GM12878 (cell line): ENCODE measurements at regions not wholly inside any gene's neighbourhood (a gene's known extent, or its start where the extent isn't known, plus 50 kb on each side); places are given as distances from the start of the nearest gene placed in this dataset.

Experiments used
- ATAC-seq: fragments of 200-7000 bp; cut with Tn5 transposase; 3 replicates; pipeline ENCODE4 v1.9.1; 2020; ENCODE audit warnings: mild to moderate bottlenecking, moderate library complexity
- BruUV-seq: library from RNA; stranded (reverse); fragments of 400-500 nt; replicated peaks from 2 replicates; lab custom pipeline; 2021; lab: Mats Ljungman, UMichigan
- CTCF ChIA-PET: fragments of 300-600 bp; sonication (Branson Sonifier 250); formaldehyde crosslinking; extraction: SDS; loops from one replicate; lab custom pipeline; 2021; ENCODE audit warnings: inconsistent platforms; lab: Yijun Ruan, JAX
- POLR2A ChIA-PET: fragments of 350-600 bp; formaldehyde crosslinking; extraction: SDS; loops from one replicate; lab custom pipeline; 2021; ENCODE audit warnings: inconsistent platforms; lab: Charles Lee
- RAD21 ChIA-PET: fragments of 300-600 bp; sonication (Branson Sonifier 250); formaldehyde crosslinking; loops from one replicate; lab custom pipeline; 2023; ENCODE audit warnings: antibody characterized with exemption; ENCODE audit not compliant: unreplicated experiment; lab: Charles Lee
- SMC1A ChIA-PET: fragments of 300-600 bp; sonication (Branson Sonifier 250); formaldehyde crosslinking; loops from one replicate; lab custom pipeline; 2023; ENCODE audit not compliant: unreplicated experiment, uncharacterized antibody; lab: Charles Lee
- DNase-seq: peaks from one replicate; pipeline ENCODE4 v3.0.0-alpha.2; 2011; ENCODE audit warnings: low read depth, low spot score
- FAIRE-seq: peaks from 3 replicates; lab custom pipeline; 2011; peaks lifted over from hg19 to GRCh38; lab: Jason Lieb, UNC
- H2AFZ ChIP-seq: 2 replicates; pipeline ENCODE4 v1.6.0; 2011; ENCODE audit warnings: low read depth, low read length, control low read depth; ENCODE audit not compliant: control insufficient read depth
- H3K27ac ChIP-seq: 2 replicates; pipeline ENCODE4 v1.5.1; 2011; ENCODE audit warnings: control low read depth; ENCODE audit not compliant: control insufficient read depth, insufficient read depth
- H3K27me3 ChIP-seq, 2 experiments: replicated peaks in 1 of 2; 2 replicates each; pipeline versions ENCODE4 v1.6.0 to v1.6.1; 2011; ENCODE audit warnings: low read length in 1 of 2; ENCODE audit not compliant: control insufficient read depth in 2 of 2, insufficient read depth in 2 of 2
- H3K36me3 ChIP-seq, 2 experiments: 2 replicates each; pipeline ENCODE4 v1.5.1; 2011; ENCODE audit warnings: low read length in 1 of 2; ENCODE audit not compliant: control insufficient read depth in 2 of 2, insufficient read depth in 2 of 2
- H3K4me1 ChIP-seq: 2 replicates; pipeline ENCODE4 v1.6.1; 2011; ENCODE audit warnings: mild to moderate bottlenecking, low read length, moderate library complexity, mixed read lengths; ENCODE audit not compliant: control insufficient read depth, insufficient read depth
- H3K4me2 ChIP-seq: 2 replicates; pipeline ENCODE4 v1.6.0; 2011; ENCODE audit warnings: control low read depth; ENCODE audit not compliant: control insufficient read depth, insufficient read depth
- H3K4me3 ChIP-seq: fragments of 200-600 bp; sonication (generic); 2 replicates; pipeline ENCODE4 v1.5.1; 2016
- H3K79me2 ChIP-seq: 2 replicates; pipeline ENCODE4 v1.6.0; 2011; ENCODE audit warnings: low read length; ENCODE audit not compliant: control insufficient read depth, insufficient read depth
- H3K9ac ChIP-seq: 2 replicates; pipeline ENCODE4 v1.8.0; 2011; ENCODE audit warnings: low read length, control low read depth, mixed read lengths; ENCODE audit not compliant: control insufficient read depth, insufficient read depth
- H3K9me3 ChIP-seq: replicated peaks from 3 replicates; pipeline ENCODE4 v1.5.1; 2011; ENCODE audit warnings: mild to moderate bottlenecking, low read length; ENCODE audit not compliant: control insufficient read depth, insufficient read depth
- H4K20me1 ChIP-seq: 2 replicates; pipeline ENCODE4 v1.6.0; 2011; ENCODE audit not compliant: control insufficient read depth, insufficient read depth
- ATF7 ChIP-seq: fragments of 450-650 bp; IDR thresholded peaks from 2 replicates; pipeline ENCODE4 v1.6.1; 2016; ENCODE audit warnings: low read depth, mild to moderate bottlenecking
- CREB1 ChIP-seq: IDR thresholded peaks from 2 replicates; pipeline ENCODE4 v1.6.1; 2012; ENCODE audit warnings: low read depth, mild to moderate bottlenecking, inconsistent platforms
- DPF2 ChIP-seq: fragments of 450-650 bp; IDR thresholded peaks from 2 replicates; pipeline ENCODE4 v1.6.1; 2017; ENCODE audit warnings: mild to moderate bottlenecking
- FOS ChIP-seq: IDR thresholded peaks from 3 replicates; pipeline ENCODE4 v1.6.1; 2011; ENCODE audit warnings: borderline replicate concordance; ENCODE audit not compliant: insufficient read length; ENCODE audit errors: extremely low read depth
- JUND ChIP-seq: IDR thresholded peaks from 2 replicates; pipeline ENCODE4 v1.6.1; 2012; ENCODE audit warnings: low read depth, mild to moderate bottlenecking, low read length, improper control_type of control experiment, moderate library complexity
- MEF2B ChIP-seq: fragments of 450-650 bp; IDR thresholded peaks from 2 replicates; pipeline ENCODE4 v1.6.1; 2018; ENCODE audit warnings: mild to moderate bottlenecking, moderate library complexity; ENCODE audit not compliant: partially characterized antibody, poor library complexity, severe bottlenecking
- MYC ChIP-seq: IDR thresholded peaks from 2 replicates; pipeline ENCODE4 v1.6.1; 2011; ENCODE audit warnings: mild to moderate bottlenecking, low read length, moderate library complexity, inconsistent platforms; ENCODE audit not compliant: insufficient read depth, insufficient replicate concordance, insufficient read length, severe bottlenecking
- PML ChIP-seq: IDR thresholded peaks from 2 replicates; pipeline ENCODE4 v1.6.1; 2012; ENCODE audit warnings: low read length, inconsistent platforms
- POLR2AphosphoS2 ChIP-seq: IDR thresholded peaks from 2 replicates; pipeline ENCODE4 v1.6.1; 2011; ENCODE audit warnings: low read depth, mild to moderate bottlenecking, low read length, improper control_type of control experiment, moderate library complexity
- POU2F2 ChIP-seq: IDR thresholded peaks from 3 replicates; pipeline ENCODE4 v1.6.1; 2011; ENCODE audit warnings: low read depth, mild to moderate bottlenecking, low read length, borderline replicate concordance
- RBBP5 ChIP-seq: fragments of 200-600 bp; sonication (generic); conservative IDR thresholded peaks from 2 replicates; pipeline ENCODE4 v1.6.1; 2016
- SIN3A ChIP-seq: IDR thresholded peaks from 2 replicates; pipeline ENCODE4 v1.6.1; 2012; ENCODE audit warnings: low read depth, low read length, improper control_type of control experiment
- ZNF274 ChIP-seq: IDR thresholded peaks from one replicate; pipeline ENCODE4 v1.8.0; 2011; ENCODE audit not compliant: insufficient read length, insufficient read depth
- ZNF622 ChIP-seq: fragments of 450-650 bp; IDR thresholded peaks from 2 replicates; pipeline ENCODE4 v1.6.1; 2017; ENCODE audit warnings: mild to moderate bottlenecking, inconsistent platforms
- WGBS: methylation state at CpG from one replicate; pipeline ENCODE4 v1.1.6; 2016; ENCODE audit warnings: low lambda C conversion rate; ENCODE audit not compliant: insufficient replicate concordance, insufficient coverage; ENCODE audit errors: missing lambda C conversion rate; 5-methylcytosine and 5-hydroxymethylcytosine counted together
- in situ Hi-C: fragments of 300-500 bp; cut with MboI; formaldehyde crosslinking; loops from 9 replicates; pipeline ENCODE4 v1.14.3; 2018; ENCODE audit warnings: mixed read lengths
- intact Hi-C: fragments of 100-400 bp; cut with micrococcal nuclease; formaldehyde crosslinking; loops from one replicate; pipeline ENCODE4 v1.14.2; 2022; ENCODE audit not compliant: unreplicated experiment
- TF ChIP-seq, protein P1 (sequence below): fragments of 150-350 bp; IDR thresholded peaks from 2 replicates; pipeline ENCODE4 v1.6.1; 2014; ENCODE audit warnings: mild to moderate bottlenecking, low read depth, low read length

DNA sequence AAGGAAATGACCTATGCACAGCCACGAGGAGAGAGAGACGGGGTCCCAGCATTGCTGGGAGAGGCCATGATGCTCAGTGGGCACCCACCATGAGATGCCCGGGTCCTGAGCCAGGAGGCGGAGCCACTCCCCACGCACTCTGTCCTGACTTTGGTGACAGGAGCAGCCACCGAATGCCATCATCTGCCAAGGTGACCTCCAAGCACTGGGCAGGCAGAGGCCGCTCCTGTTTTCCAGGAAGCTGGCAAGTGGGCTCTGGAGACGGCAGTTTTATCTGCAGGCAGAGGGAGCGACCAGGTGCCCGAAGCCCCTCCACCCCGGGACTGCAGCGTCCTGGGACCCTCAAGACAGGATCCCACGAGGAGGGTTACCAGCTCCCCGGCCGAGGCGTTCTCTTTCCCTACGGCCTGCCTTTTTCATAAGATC is 453.9 kb downstream of the BRD1 start (continued):
- TF ChIP-seq MYC: no peak
- TF ChIP-seq, all 136 proteins: peak for 0

DNA sequence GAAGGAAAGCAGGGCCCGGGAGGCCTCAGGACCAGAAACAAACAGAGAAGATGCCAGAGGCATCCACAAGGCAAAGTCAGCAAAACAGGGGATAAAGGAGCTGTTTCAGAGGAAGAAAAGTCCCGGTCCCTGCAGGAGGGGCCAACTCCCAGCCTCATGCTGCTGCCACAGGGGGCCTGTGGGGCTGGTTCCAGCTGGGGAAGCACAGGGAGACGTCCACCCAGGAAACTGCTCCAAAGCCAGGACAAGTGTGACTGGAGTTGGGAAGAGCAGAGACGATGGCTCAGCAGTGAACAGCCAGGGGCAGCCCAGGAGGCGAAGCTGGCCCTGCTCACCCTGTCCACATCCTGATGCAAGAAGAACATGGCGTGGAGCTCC is 454.4 kb downstream of the BRD1 start:
- Histone ChIP-seq H3K4me3 (no peak overlapping the region), H2AFZ (no peak overlapping the region), H3K27me3 (no peaks in the 10 kb centered on the region), H3K27ac (no peak overlapping the region), H3K4me2 (no peak overlapping the region), H4K20me1 (no peaks in the 10 kb centered on the region), H3K79me2 (no peaks in the 10 kb centered on the region), H3K4me1 (no peaks in the 10 kb centered on the region), H3K36me3 (no peaks in the 10 kb centered on the region), H3K9me3 (no peaks in the 10 kb centered on the region; the same call in 2 of the 3 replicates), H3K9ac (no peak overlapping the region)
- POLR2A ChIA-PET: no interaction called here
- CTCF ChIA-PET: no interaction called here
- RAD21 ChIA-PET: no interaction called here
- SMC1A ChIA-PET: interaction anchor here (0.6 kb wide), 1 partner anchor 80 kb away, joined by 3 read pairs; no protein-coding TSS in a partner anchor
- TF ChIP-seq SIN3A (no peak), PML (no peak), DPF2 (no peak), CREB1 (no peak), ZNF622 (no peak), MEF2B (no peak), POU2F2 (no peak), ZNF274 (no peak), POLR2AphosphoS2 (no peak), FOS (no peak), JUND (no peak), RBBP5 (no peak), ATF7 (no peak)
- TF ChIP-seq, protein P1, sequence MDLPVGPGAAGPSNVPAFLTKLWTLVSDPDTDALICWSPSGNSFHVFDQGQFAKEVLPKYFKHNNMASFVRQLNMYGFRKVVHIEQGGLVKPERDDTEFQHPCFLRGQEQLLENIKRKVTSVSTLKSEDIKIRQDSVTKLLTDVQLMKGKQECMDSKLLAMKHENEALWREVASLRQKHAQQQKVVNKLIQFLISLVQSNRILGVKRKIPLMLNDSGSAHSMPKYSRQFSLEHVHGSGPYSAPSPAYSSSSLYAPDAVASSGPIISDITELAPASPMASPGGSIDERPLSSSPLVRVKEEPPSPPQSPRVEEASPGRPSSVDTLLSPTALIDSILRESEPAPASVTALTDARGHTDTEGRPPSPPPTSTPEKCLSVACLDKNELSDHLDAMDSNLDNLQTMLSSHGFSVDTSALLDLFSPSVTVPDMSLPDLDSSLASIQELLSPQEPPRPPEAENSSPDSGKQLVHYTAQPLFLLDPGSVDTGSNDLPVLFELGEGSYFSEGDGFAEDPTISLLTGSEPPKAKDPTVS: no peak
- intact Hi-C loops: no loop called here
- in situ Hi-C loops: loop anchor here (10.0 kb wide), 1 partner anchor 62 kb away; no protein-coding TSS in a partner anchor
- ATAC-seq (no peak), FAIRE-seq (no peak), DNase-seq (no peak)
- BruUV-seq: no TSS peak
- 27% methylated on average over 6 of the region's 6 CpGs for WGBS
